OCI-LY7 (cell line): ENCODE measurements at regions not wholly inside any gene's neighbourhood (a gene's known extent, or its start where the extent isn't known, plus 50 kb on each side); places are given as distances from the start of the nearest gene placed in this dataset.

Experiments used
- CTCF ChIP-seq: fragments of 200-600 bp; sonication (generic); conservative IDR thresholded peaks from 2 replicates; pipeline ENCODE4 v1.5.1; 2014; ENCODE audit warnings: mild to moderate bottlenecking, antibody characterized with exemption, low read length, moderate library complexity, mixed read lengths
- EZH2phosphoT487 ChIP-seq: fragments of 200-600 bp; sonication (generic); IDR thresholded peaks from 2 replicates; pipeline ENCODE4 v1.6.1; 2018; ENCODE audit warnings: low read depth, borderline replicate concordance, mild to moderate bottlenecking, mixed run types, antibody characterized with exemption, low read length, moderate library complexity, mixed read lengths

- no peak for TF ChIP-seq CTCF
- TF ChIP-seq EZH2phosphoT487: no peak
These were observed 299.3 kb downstream of the BRD1 start for GRCh38 chr22:49528420-49528720.
